Amniotic epithelial cell (primary cell): ENCODE measurements at regions not wholly inside any gene's neighbourhood (a gene's known extent, or its start where the extent isn't known, plus 50 kb on each side); places are given as distances from the start of the nearest gene placed in this dataset.
A peak's percentile ranks its signal among the peaks of the same experiment; 100 is the strongest.

ENCODE experiments used
- DNase-seq: peaks from one replicate; pipeline ENCODE4 v3.0.0-alpha.2; 2010; ENCODE audit warnings: low read depth

DNA sequence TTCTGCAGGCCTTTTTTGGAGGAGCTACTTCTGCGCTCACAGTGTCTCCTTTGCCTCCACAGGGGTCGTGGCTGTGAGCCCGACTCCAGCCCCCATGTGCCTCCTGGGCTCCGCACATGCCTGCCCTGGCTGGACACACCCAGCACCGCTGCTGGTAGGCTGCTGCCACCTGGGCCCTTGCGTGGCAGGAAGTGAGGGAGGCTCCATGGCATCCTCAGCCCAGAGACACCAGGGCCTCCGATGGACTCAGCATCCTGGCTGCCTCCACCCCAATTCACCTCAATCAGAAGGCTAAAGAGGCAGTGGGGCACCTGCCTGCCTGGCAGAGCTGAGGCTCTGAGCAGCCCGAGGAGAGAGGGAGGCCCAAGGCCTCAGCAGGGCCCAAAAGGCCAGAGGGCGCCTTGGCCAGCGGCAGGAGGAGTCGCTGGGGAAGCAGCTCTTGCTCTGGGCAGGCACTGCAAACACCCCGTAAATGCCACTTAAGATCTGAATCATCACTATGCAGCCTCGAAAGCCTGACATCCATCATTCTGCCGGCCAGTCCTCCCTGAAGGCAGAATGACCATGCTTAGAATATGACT is 68.3 kb upstream of the OTOS start:
- peak; percentile 65 for DNase-seq

DNA sequence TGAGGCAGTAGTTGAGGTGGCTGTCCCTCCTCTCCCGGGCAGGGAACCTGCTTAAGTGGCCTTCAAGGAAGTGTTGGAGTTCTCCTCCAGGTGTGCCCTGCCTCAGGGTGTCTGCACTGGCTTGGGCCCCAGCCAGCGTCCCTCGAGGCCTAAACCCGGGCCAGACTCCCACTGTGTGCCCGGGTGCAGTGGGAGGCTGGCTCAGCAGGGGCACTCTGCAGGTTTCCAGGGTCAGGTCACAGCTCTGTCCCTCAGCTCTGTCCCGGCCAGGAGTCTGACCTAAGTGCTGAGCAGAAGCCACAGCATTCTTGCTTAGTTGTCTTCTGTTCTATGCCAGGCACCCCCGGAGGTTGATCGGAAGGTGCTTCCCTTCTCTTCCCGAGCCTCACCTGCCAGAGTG is 69.0 kb upstream of the OTOS start:
- no peak for DNase-seq

DNA sequence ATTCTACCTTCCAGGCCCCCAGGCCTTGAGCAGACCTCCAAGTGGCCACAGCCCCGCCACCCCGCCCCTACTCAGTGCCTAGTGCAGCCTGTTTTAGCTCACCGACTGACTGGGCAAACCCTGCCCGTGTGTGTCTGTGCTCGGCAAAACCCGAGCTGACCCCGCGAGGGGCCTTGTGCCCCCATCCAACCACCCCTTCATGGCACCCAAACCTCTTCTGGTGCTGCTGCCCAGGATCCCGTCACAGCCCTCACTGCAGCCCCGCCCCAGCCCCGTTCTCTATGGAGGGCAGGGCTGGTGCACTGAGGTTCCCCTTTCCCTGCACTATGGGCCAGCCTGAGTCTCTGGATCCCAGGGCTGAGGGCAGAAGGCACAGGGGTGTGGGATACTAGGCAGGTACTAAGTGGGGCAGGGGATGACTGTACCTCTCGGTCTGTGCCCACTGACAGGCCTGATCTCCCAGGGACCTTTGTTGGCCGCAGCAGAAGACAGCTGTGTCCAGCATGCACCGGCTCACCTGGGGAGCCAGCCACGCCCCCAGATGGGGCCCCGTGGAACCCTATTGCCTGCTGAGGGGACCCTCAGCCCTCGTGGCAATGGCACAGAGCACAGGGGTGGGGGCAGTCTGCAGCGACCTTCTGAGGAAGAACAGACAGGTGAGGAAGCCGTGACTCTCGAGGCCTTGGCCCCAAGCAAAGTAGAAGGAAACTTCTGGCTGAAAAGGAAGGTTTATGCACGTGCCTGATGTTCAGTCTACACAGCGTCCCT is 69.9 kb upstream of the OTOS start:
- DNase-seq = no peak

GRCh38 chr2:240211096-240211495 is 70.6 kb upstream of the OTOS start:
- no peak for DNase-seq

- no peak for DNase-seq
Observed at GRCh38 chr2:240211598-240212424, 71.4 kb upstream of the OTOS start.

GRCh38 chr2:240212425-240213225 is 72.2 kb upstream of the OTOS start:
- no peak for DNase-seq

DNA sequence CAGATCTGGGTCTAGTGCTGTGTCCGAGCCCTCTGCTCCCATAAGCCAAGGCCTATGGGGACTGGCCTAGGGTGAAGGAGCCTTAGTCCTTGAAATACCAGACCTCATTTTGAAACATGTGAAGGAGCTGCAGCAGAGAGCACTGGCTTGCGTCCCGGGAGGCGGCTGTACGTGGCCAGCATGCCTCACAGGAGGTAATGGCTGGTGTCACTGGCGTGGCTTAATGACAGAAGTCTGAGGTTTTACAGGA is 72.7 kb upstream of the OTOS start:
- DNase-seq = no peak

DNA sequence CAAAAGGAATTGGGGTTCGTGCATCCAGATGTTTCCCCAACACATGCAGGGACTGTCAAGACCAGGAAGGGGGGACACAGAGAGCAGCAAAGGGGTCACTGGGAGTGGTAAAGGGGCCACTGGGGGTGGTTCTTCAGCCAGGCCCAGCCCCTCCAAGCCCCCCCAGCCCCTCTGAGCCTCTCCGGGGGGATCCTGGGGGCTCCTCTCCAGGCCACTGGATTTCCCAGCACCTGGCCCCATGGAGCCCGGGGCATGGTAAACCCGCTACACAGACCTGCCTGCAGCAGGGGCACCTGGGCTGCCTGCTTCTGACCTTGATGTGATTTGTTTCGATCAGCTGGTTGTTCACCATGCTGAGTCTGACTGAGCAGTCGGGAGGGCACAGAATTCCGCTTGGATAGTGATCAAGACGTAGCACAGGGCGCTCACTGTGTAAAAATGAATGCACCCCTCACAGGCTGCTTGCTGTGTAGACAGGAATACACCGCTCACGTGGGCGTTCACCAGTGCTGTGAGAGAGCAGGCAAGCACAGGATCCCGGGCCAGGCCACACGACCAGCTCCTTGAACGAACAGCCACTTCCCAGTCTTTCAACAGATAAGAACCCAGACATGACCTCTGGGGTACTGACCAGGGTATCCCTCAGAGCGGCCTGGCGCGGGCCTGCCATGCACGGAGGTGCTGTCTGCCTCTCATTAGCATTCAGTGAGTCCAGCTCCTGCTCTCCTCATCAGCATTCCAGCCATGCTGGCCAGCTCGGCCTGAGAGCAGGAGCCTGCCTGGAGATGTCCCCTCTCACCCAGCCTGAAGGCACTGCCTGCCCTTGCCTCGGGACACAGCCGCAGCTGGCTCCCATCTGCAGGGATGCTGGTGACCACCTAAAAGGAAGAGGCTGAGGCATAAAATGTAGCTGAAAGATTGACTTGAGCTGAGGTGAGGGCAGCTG is 73.3 kb upstream of the OTOS start:
- no peak for DNase-seq

- no peak for DNase-seq
Observed at GRCh38 chr2:240214790-240215675, 74.6 kb upstream of the OTOS start.

GRCh38 chr2:240215676-240216051 is 75.2 kb upstream of the OTOS start:
- no peak for DNase-seq

DNA sequence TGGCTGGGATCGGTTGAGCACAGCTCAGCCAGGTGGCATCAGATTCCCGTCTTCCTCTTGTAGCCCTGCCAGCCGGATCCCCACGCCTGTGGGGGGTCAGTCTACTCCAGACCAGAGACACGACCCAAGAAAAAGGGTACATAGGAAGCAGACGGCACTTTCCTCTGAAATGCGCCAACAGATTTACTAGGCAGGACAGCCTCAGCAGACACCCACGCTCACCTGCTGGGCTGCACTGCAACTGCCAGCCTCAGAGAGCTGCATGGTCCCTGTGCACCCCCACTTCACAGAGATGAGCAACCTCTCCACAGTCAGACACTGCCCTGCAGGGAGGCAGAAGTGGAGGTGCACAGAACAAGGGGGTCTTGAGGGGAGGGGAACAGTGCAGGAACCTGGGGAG is 75.7 kb upstream of the OTOS start:
- DNase-seq = no peak

GRCh38 chr2:240217431-240218301 is 77.2 kb upstream of the OTOS start:
- no peak for DNase-seq

DNA sequence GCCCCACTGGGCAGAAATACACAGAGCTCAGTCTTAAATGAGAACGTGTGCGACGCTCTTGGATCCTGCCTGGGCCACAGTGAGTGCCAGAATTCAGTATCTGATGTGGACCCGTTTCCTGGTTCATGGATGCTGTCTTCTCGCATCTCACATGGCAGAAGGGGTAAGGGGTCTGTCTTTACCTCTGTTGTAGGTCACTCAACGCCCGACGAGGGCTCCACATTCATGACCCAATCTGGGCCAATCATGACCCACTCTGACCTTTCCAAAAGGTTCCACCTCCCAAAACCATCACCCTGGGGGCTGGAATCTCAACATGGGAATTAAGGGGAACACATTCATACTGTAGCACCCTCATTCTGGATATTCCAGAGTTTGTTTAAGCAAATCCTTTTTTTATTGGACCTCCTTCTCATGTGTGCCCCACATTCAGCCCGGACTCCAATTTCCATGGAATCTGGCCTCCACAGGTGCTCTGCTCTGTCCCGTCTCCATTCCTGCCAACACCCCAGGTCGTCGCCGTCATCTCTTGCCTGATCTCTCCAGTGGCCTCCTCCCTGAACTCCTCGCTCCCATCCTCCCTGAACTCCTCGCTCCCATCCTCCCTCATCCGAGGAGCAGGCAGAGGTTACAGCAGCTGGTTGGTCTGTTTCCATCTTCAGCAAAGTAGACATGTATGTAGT is 78.9 kb upstream of the OTOS start:
- DNase-seq = no peak

- peak; percentile 89 for DNase-seq
Observed at GRCh38 chr2:240220371-240220770, 79.9 kb upstream of the OTOS start.

GRCh38 chr2:240223631-240224030 is 83.2 kb upstream of the OTOS start:
- DNase-seq = no peak

DNA sequence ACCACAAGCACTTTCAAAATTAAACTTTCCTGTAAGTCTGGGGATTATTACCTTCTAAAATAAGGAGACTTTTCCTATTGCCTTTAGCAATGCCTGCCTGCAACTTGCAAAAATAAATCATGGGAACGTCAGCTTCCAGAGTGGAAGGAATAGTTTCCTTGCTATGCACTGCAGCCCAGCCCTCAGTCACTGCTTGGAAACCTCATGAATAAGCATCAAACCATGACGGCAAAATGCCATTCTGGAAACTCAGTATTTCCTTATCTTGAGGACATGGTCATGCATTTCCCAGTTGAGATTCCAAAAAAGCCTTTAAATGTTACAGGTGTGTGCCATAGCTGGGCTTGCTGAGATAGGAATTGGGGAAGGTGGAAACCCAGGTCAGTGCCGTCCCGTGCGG is 84.2 kb upstream of the OTOS start:
- DNase-seq = peak; percentile 93

GRCh38 chr2:240225131-240225530 is 84.7 kb upstream of the OTOS start:
- DNase-seq = no peak

DNA sequence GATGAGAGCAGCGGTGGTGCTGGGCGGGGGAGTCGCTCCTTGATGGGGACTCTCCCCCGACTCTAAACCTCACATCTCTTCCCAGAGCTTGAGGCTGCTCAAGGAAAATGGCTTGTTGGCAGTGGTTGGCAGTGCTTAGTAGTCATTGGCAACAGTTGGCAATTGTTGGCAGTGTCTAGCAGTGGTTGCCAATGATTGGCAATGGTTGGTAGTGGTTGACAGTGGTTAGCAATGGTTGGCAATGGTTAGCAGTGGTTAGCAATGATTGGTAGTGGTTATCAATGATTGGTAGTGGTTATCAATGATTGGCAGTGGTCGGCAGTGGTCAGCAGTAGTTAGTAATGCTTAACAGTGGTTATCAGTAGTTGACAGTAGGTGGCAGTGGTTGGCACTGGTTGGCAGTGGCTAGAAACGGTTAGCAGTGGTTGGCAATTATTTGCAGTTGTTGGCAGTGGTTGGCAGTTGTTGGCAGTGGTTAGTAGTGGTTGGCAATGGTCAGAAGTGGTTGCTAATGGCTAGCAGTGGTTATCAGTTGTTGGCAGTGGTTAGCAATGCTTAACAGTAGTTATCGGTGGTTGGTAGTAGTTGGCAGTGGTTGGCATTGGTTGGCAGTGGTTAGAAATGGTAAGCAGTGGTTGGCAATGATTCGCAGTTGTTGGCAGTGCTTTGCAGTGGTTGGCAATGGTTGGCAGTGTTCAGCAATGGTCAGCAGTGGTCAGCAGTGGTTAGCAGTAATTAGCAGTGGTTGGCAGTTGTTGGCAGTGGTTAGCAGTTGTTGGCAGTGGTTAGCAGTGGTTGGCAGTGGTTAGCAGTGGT is 85.4 kb upstream of the OTOS start:
- DNase-seq = no peak
